GM12878 (cell line): ENCODE measurements at regions not wholly inside any gene's neighbourhood (a gene's known extent, or its start where the extent isn't known, plus 50 kb on each side); places are given as distances from the start of the nearest gene placed in this dataset.

Experiments
- ATAC-seq: fragments of 200-7000 bp; cut with Tn5 transposase; 3 replicates; pipeline ENCODE4 v1.9.1; 2020; ENCODE audit warnings: mild to moderate bottlenecking, moderate library complexity
- BruUV-seq: library from RNA; stranded (reverse); fragments of 400-500 nt; replicated peaks from 2 replicates; lab custom pipeline; 2021; lab: Mats Ljungman, UMichigan
- CTCF ChIA-PET: fragments of 300-600 bp; sonication (Branson Sonifier 250); formaldehyde crosslinking; extraction: SDS; loops from one replicate; lab custom pipeline; 2021; ENCODE audit warnings: inconsistent platforms; lab: Yijun Ruan, JAX
- POLR2A ChIA-PET: fragments of 350-600 bp; formaldehyde crosslinking; extraction: SDS; loops from one replicate; lab custom pipeline; 2021; ENCODE audit warnings: inconsistent platforms; lab: Charles Lee
- RAD21 ChIA-PET: fragments of 300-600 bp; sonication (Branson Sonifier 250); formaldehyde crosslinking; loops from one replicate; lab custom pipeline; 2023; ENCODE audit warnings: antibody characterized with exemption; ENCODE audit not compliant: unreplicated experiment; lab: Charles Lee
- SMC1A ChIA-PET: fragments of 300-600 bp; sonication (Branson Sonifier 250); formaldehyde crosslinking; loops from one replicate; lab custom pipeline; 2023; ENCODE audit not compliant: unreplicated experiment, uncharacterized antibody; lab: Charles Lee
- DNase-seq: peaks from one replicate; pipeline ENCODE4 v3.0.0-alpha.2; 2011; ENCODE audit warnings: low read depth, low spot score
- FAIRE-seq: peaks from 3 replicates; lab custom pipeline; 2011; peaks lifted over from hg19 to GRCh38; lab: Jason Lieb, UNC
- H2AFZ ChIP-seq: 2 replicates; pipeline ENCODE4 v1.6.0; 2011; ENCODE audit warnings: low read depth, low read length, control low read depth; ENCODE audit not compliant: control insufficient read depth
- H3K27ac ChIP-seq: 2 replicates; pipeline ENCODE4 v1.5.1; 2011; ENCODE audit warnings: control low read depth; ENCODE audit not compliant: control insufficient read depth, insufficient read depth
- H3K27me3 ChIP-seq, 2 experiments: replicated peaks in 1 of 2; 2 replicates each; pipeline versions ENCODE4 v1.6.0 to v1.6.1; 2011; ENCODE audit warnings: low read length in 1 of 2; ENCODE audit not compliant: control insufficient read depth in 2 of 2, insufficient read depth in 2 of 2
- H3K36me3 ChIP-seq, 2 experiments: 2 replicates each; pipeline ENCODE4 v1.5.1; 2011; ENCODE audit warnings: low read length in 1 of 2; ENCODE audit not compliant: control insufficient read depth in 2 of 2, insufficient read depth in 2 of 2
- H3K4me1 ChIP-seq: 2 replicates; pipeline ENCODE4 v1.6.1; 2011; ENCODE audit warnings: mild to moderate bottlenecking, low read length, moderate library complexity, mixed read lengths; ENCODE audit not compliant: control insufficient read depth, insufficient read depth
- H3K4me2 ChIP-seq: 2 replicates; pipeline ENCODE4 v1.6.0; 2011; ENCODE audit warnings: control low read depth; ENCODE audit not compliant: control insufficient read depth, insufficient read depth
- H3K4me3 ChIP-seq: fragments of 200-600 bp; sonication (generic); 2 replicates; pipeline ENCODE4 v1.5.1; 2016
- H3K79me2 ChIP-seq: 2 replicates; pipeline ENCODE4 v1.6.0; 2011; ENCODE audit warnings: low read length; ENCODE audit not compliant: control insufficient read depth, insufficient read depth
- H3K9ac ChIP-seq: 2 replicates; pipeline ENCODE4 v1.8.0; 2011; ENCODE audit warnings: low read length, control low read depth, mixed read lengths; ENCODE audit not compliant: control insufficient read depth, insufficient read depth
- H3K9me3 ChIP-seq: replicated peaks from 3 replicates; pipeline ENCODE4 v1.5.1; 2011; ENCODE audit warnings: mild to moderate bottlenecking, low read length; ENCODE audit not compliant: control insufficient read depth, insufficient read depth
- H4K20me1 ChIP-seq: 2 replicates; pipeline ENCODE4 v1.6.0; 2011; ENCODE audit not compliant: control insufficient read depth, insufficient read depth
- HCFC1 ChIP-seq: fragments of 150-350 bp; IDR thresholded peaks from 2 replicates; pipeline ENCODE4 v1.6.1; 2014; ENCODE audit warnings: low read length
- JUND ChIP-seq: IDR thresholded peaks from 2 replicates; pipeline ENCODE4 v1.6.1; 2012; ENCODE audit warnings: low read depth, mild to moderate bottlenecking, low read length, improper control_type of control experiment, moderate library complexity
- NR2C2 ChIP-seq: IDR thresholded peaks from 2 replicates; pipeline ENCODE4 v1.6.1; 2011; ENCODE audit warnings: borderline replicate concordance, low read depth; ENCODE audit not compliant: control insufficient read depth, insufficient read length
- NRF1 ChIP-seq: conservative IDR thresholded peaks from 2 replicates; pipeline ENCODE4 v1.6.1; 2011; ENCODE audit warnings: mild to moderate bottlenecking, low read depth, low read length, improper control_type of control experiment
- SRF ChIP-seq, 2 experiments: IDR thresholded peaks; 2 replicates each; pipeline ENCODE4 v1.6.1; 2011; ENCODE audit warnings: low read depth in 2 of 2, low read length in 2 of 2, mild to moderate bottlenecking in 1 of 2, moderate library complexity in 1 of 2
- STAT1 ChIP-seq: fragments of 450-650 bp; conservative IDR thresholded peaks from 2 replicates; pipeline ENCODE4 v1.6.1; 2014; ENCODE audit warnings: antibody characterized with exemption, mild to moderate bottlenecking
- TCF12 ChIP-seq: IDR thresholded peaks from 2 replicates; pipeline ENCODE4 v1.6.1; 2011; ENCODE audit warnings: low read depth, mild to moderate bottlenecking, low read length
- USF2 ChIP-seq: IDR thresholded peaks from 2 replicates; pipeline ENCODE4 v1.6.1; 2011; ENCODE audit warnings: low read depth, low read length, improper control_type of control experiment, borderline replicate concordance
- in situ Hi-C: fragments of 300-500 bp; cut with MboI; formaldehyde crosslinking; loops from 9 replicates; pipeline ENCODE4 v1.14.3; 2018; ENCODE audit warnings: mixed read lengths
- intact Hi-C: fragments of 100-400 bp; cut with micrococcal nuclease; formaldehyde crosslinking; loops from one replicate; pipeline ENCODE4 v1.14.2; 2022; ENCODE audit not compliant: unreplicated experiment
- TF ChIP-seq, protein P1 (sequence below): fragments of 450-650 bp; IDR thresholded peaks from 2 replicates; pipeline ENCODE4 v1.6.1; 2017; ENCODE audit warnings: mild to moderate bottlenecking
- TF ChIP-seq, protein P2 (sequence below): fragments of 450-650 bp; IDR thresholded peaks from 2 replicates; pipeline ENCODE4 v1.6.1; 2017; ENCODE audit warnings: antibody characterized with exemption, mild to moderate bottlenecking, moderate library complexity

DNA sequence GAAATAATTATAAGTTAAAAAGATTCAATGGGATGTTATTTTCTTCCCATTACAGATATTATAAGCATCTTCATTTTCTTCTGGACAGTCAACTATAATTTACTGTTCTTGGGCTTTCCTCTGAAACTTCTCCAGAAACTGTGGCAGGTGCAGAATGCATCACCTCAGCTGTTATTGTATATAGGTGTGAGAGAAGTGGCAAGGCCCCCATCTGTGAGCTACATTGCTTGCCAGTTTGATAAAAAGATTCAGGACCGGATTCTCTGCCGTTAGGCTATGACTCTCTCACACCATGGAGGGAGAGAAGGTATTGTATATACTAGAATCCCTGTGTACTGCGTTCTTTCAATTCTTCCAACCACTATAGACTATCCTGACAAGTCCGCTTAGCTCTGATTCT lies 135.8 kb upstream of the CENPW start (continued):
- no peak for TF ChIP-seq NR2C2
- no peak for TF ChIP-seq JUND
- no peak for TF ChIP-seq HCFC1

DNA sequence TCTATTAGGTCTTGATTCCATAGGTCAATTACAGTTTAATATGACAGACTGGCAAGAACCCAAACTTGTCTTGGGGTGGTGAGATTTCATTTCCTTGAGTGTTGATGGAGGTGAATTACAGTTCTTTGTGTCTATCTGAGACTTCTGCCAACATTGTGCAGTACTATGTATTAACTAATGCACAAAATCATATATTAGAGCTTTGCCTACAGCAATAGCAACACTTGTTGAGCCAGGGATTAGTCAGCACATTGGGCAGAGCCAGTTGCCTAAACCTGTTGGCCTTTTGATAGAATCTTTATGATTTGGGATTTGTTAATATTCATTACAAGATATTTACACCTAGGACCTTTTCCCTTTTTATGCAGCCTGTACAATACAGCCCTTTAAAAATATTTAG lies 135.3 kb upstream of the CENPW start:
- Histone ChIP-seq H2AFZ (no peak overlapping the region), H3K4me3 (no peak overlapping the region), H4K20me1 (no peaks in the 10 kb centered on the region), H3K79me2 (no peaks in the 10 kb centered on the region), H3K27ac (no peak overlapping the region), H3K9me3 (no peaks in the 10 kb centered on the region), H3K9ac (no peak overlapping the region), H3K36me3 (no peaks in the 10 kb centered on the region), H3K4me1 (no peaks in the 10 kb centered on the region), H3K4me2 (no peak overlapping the region), H3K27me3 (no peaks in the 10 kb centered on the region)
- SMC1A ChIA-PET: interaction anchor here (1.1 to 1.2 kb wide), 2 partner anchors 9 to 28 kb away, joined by 3 read pairs; no protein-coding TSS in a partner anchor
- CTCF ChIA-PET: no interaction called here
- no TSS peak for BruUV-seq
- in situ Hi-C loops: no loop called here
- ATAC-seq: no peak
- POLR2A ChIA-PET: no interaction called here
- no peak for FAIRE-seq
- no peak for DNase-seq
- RAD21 ChIA-PET: no interaction called here
- intact Hi-C loops: no loop called here
- TF ChIP-seq NRF1 (no peak), TCF12 (no peak), USF2 (no peak), STAT1 (no peak), SRF (IDR thresholded peaks at IDR 0.05; ENCODE audit: low read depth in 2 of 2, low read length in 2 of 2) (no peak)
- TF ChIP-seq, protein P1, sequence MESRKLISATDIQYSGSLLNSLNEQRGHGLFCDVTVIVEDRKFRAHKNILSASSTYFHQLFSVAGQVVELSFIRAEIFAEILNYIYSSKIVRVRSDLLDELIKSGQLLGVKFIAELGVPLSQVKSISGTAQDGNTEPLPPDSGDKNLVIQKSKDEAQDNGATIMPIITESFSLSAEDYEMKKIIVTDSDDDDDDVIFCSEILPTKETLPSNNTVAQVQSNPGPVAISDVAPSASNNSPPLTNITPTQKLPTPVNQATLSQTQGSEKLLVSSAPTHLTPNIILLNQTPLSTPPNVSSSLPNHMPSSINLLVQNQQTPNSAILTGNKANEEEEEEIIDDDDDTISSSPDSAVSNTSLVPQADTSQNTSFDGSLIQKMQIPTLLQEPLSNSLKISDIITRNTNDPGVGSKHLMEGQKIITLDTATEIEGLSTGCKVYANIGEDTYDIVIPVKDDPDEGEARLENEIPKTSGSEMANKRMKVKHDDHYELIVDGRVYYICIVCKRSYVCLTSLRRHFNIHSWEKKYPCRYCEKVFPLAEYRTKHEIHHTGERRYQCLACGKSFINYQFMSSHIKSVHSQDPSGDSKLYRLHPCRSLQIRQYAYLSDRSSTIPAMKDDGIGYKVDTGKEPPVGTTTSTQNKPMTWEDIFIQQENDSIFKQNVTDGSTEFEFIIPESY: no peak
- TF ChIP-seq, protein P2, sequence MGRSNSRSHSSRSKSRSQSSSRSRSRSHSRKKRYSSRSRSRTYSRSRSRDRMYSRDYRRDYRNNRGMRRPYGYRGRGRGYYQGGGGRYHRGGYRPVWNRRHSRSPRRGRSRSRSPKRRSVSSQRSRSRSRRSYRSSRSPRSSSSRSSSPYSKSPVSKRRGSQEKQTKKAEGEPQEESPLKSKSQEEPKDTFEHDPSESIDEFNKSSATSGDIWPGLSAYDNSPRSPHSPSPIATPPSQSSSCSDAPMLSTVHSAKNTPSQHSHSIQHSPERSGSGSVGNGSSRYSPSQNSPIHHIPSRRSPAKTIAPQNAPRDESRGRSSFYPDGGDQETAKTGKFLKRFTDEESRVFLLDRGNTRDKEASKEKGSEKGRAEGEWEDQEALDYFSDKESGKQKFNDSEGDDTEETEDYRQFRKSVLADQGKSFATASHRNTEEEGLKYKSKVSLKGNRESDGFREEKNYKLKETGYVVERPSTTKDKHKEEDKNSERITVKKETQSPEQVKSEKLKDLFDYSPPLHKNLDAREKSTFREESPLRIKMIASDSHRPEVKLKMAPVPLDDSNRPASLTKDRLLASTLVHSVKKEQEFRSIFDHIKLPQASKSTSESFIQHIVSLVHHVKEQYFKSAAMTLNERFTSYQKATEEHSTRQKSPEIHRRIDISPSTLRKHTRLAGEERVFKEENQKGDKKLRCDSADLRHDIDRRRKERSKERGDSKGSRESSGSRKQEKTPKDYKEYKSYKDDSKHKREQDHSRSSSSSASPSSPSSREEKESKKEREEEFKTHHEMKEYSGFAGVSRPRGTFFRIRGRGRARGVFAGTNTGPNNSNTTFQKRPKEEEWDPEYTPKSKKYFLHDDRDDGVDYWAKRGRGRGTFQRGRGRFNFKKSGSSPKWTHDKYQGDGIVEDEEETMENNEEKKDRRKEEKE: no peak
